HG03378 (cell line): ENCODE measurements at regions not wholly inside any gene's neighbourhood (a gene's known extent, or its start where the extent isn't known, plus 50 kb on each side); places are given as distances from the start of the nearest gene placed in this dataset.
"Not testable (repeated sequence)": the region's sequence is repeated elsewhere in the genome, so short reads cannot be mapped to it uniquely, and the experiment has no call there.

Experiments
- ATAC-seq: cut with Tn5 transposase; IDR thresholded peaks from one replicate; pipeline ENCODE4 v1.9.1; 2021; ENCODE audit warnings: mild to moderate bottlenecking, moderate library complexity; ENCODE audit not compliant: unreplicated experiment

GRCh38 chr7:108627476-108628051 lies 57.9 kb downstream of the DNAJB9 start:
- no peak for ATAC-seq

- no peak for ATAC-seq
Measured at GRCh38 chr7:108628678-108629077, 59.0 kb downstream of the DNAJB9 start.

- no peak for ATAC-seq
Measured at GRCh38 chr7:108629651-108630400, 60.2 kb downstream of the DNAJB9 start.

- ATAC-seq: no peak
Measured at GRCh38 chr7:108634036-108634435, 64.4 kb downstream of the DNAJB9 start.

GRCh38 chr7:108634535-108634934 lies 64.9 kb downstream of the DNAJB9 start:
- no peak for ATAC-seq

GRCh38 chr7:108637049-108637621 lies 67.5 kb downstream of the DNAJB9 start:
- no peak for ATAC-seq

- no peak for ATAC-seq
Measured at GRCh38 chr7:108642126-108642525, 72.5 kb downstream of the DNAJB9 start.

GRCh38 chr7:108643136-108643535 lies 73.5 kb downstream of the DNAJB9 start:
- no peak for ATAC-seq

- no peak for ATAC-seq
Measured at GRCh38 chr7:108648989-108649388, 79.3 kb downstream of the DNAJB9 start.

- ATAC-seq: no peak
Measured at GRCh38 chr7:108650467-108650866, 80.8 kb downstream of the DNAJB9 start.

GRCh38 chr7:108652886-108653285 lies 83.2 kb downstream of the DNAJB9 start:
- ATAC-seq: no peak

GRCh38 chr7:108653526-108653925 lies 83.9 kb downstream of the DNAJB9 start:
- no peak for ATAC-seq

- ATAC-seq: not testable (repeated sequence)
Measured at GRCh38 chr7:108657140-108657726, 87.6 kb downstream of the DNAJB9 start.

- no peak for ATAC-seq
Measured at GRCh38 chr7:108659261-108659660, 89.6 kb downstream of the DNAJB9 start.

- no peak for ATAC-seq
Measured at GRCh38 chr7:108659867-108660266, 90.2 kb downstream of the DNAJB9 start.

- no peak for ATAC-seq
Measured at GRCh38 chr7:108660465-108660864, 90.8 kb downstream of the DNAJB9 start.

- ATAC-seq: no peak
Measured at GRCh38 chr7:108662783-108663362, 93.2 kb downstream of the DNAJB9 start.

GRCh38 chr7:108663701-108664100 lies 94.0 kb downstream of the DNAJB9 start:
- no peak for ATAC-seq

GRCh38 chr7:108667216-108667615 lies 97.5 kb downstream of the DNAJB9 start:
- no peak for ATAC-seq

GRCh38 chr7:108669958-108670357 lies 100.3 kb downstream of the DNAJB9 start:
- no peak for ATAC-seq

GRCh38 chr7:108673699-108674098 lies 104.0 kb downstream of the DNAJB9 start:
- ATAC-seq: not testable (repeated sequence)

- ATAC-seq: no peak
Measured at GRCh38 chr7:108684629-108685028, 115.0 kb downstream of the DNAJB9 start.
